Stimulated activated CD4-positive, alpha-beta T cell treated with anti-CD3 and anti-CD28 coated beads, Interleukin-12 subunit alpha, Interleukin-12 subunit beta, amount 100 ng/mL, for 48 hours (primary cell): ENCODE measurements at regions not wholly inside any gene's neighbourhood (a gene's known extent, or its start where the extent isn't known, plus 50 kb on each side); places are given as distances from the start of the nearest gene placed in this dataset.

Source experiments
- DNase-seq, 3 donors: peaks; one replicate each; pipeline ENCODE4 v3.0.0-alpha.2; 2020; ENCODE audit warnings: low read depth in 2 of 3, low spot score in 1 of 3

- DNase-seq: no peak
Observed at GRCh38 chr1:181423301-181423918, 59.9 kb upstream of the CACNA1E start.

DNA sequence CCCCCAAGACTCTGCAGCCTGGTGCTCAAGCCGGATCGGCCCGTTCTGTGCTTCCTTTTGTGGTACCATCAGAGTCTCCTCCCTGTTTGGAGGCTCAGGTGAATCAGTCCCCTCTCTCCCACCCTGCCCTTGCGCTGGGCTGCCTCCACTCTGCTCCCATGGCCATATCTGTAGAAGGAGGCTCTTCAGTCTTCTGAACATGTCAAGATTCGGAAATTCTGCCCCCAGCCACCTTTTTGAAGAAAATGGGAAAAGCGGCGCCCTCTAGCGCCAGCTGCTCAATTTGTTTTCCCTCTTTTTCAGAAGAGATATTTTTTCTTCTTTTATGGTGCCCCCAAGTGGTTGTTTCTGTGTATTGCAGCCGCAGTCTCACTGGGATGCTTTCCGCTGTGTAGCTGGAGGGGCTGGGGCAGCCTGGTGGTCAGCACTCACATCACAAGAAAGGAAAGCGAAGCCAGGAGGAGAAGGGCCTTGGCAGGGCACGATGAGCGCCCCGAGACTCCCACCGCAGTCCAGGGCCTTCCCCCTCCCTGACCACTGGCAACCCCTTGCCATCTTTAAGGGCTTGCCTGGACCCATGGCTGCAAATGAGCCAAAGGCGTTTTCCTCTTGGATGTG is 58.4 kb upstream of the CACNA1E start:
- DNase-seq: peak; percentile 67 to 92 (median 71)

DNA sequence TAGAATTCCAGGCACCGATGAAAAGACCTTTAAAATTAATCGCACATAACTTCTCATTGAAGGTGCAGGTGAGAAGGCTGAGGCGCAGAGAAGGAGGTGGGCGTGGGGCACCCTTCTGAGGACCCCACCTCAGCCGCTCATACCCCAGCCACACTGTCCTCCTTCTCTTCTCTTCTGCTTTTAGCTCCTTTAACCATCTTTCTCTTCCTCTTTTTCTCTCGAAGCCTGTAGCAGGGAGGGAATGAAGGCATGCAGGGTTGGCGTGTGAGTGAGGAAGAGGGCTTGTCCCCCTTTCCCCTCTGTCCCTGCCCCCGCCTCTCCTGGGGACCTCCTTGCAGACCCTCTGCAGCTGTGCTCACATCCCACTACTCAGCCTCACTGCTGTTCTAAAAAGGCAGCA is 57.8 kb upstream of the CACNA1E start:
- no peak for DNase-seq

GRCh38 chr1:181429462-181429861 is 53.9 kb upstream of the CACNA1E start:
- no peak for DNase-seq

DNA sequence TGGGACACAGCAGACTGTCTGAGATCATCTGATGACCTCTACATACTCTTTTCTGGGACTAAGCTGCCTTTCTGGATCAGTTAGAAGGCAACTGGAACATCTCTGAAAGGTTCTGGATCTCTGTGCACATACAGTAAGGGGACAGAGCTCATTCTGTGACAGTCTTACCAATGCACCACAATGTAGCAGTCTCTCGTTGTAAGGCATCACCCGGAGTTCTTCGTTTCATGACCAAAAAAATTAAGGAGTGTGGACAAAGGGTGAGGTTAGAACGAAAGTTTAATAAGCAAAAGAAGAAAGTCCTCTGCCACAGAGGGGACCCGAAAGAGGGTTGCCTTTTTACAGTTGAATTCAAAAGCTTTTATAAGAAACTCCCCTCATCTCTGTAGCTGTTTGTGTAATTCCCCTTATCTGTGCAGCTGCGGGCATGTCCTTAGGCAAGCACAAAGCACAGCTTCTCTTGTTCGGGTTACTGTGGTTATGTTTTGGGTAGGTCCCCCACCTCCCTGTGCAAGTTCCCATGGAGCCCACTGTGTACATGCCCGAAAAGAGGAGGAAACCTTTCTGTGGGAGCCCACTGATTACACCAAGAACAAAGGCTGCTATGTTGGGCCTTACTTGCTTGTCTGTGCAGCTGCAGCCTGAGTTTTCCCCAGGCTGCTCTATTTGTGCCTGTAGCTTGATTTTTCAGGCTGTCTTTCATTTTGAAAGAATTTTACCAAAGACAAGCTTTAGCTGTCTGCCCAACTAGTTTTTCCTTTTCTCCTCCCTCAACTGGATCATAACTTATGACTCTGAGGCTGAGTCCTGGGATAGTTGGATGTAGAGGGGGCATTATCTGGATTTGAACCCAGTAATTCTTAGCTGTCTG is 53.1 kb upstream of the CACNA1E start:
- no peak for DNase-seq
